G401 (cell line): ENCODE measurements at regions not wholly inside any gene's neighbourhood (a gene's known extent, or its start where the extent isn't known, plus 50 kb on each side); places are given as distances from the start of the nearest gene placed in this dataset.

Experiments
- DNase-seq: peaks from one replicate; pipeline ENCODE4 v3.0.0-alpha.2; 2015; ENCODE audit warnings: low spot score
- in situ Hi-C: cut with HindIII; loops from 2 replicates; pipeline ENCODE4 v1.10.0; 2016; ENCODE audit warnings: low sequenced_read_pairs, mixed read lengths

DNA sequence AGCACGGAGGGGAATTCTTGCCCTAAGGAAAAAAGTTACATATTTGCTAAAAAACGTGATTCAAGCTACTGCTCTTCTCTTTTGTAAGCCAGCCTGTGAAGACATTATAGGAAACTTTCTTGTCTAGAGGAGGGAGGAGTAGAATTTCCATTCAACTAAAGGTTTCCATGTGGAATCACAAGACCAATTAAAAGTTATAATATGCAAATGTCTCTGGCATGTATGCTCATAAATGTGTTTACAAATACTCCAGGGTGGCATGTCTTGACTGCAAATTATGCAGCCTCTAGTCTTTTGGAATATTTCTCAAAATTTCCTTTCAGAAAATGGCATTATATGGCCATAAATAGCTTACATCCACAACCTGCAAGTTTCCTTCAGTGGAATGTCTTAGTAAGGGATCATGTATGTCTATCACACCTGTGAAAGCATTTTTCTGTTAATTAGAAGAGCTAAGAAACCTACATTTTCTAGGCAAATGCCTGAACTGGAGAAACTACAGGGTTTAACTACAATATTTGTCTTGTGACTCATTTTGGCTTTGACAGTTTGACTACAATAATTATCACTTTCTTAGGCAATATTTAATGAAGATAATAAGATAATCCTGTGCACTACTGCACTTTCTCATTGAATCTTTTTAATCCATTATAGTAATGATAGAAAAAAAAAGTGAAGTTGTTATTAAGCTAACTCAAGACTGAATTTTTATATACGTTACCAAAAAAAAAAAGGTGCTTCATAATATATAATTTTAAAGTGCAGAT, 111.1 kb upstream of the C10orf90 start:
- in situ Hi-C loops: no loop called here
- DNase-seq: no peak

GRCh38 chr10:126783806-126784557, 113.5 kb upstream of the C10orf90 start:
- DNase-seq: no peak
- in situ Hi-C loops: no loop called here

DNA sequence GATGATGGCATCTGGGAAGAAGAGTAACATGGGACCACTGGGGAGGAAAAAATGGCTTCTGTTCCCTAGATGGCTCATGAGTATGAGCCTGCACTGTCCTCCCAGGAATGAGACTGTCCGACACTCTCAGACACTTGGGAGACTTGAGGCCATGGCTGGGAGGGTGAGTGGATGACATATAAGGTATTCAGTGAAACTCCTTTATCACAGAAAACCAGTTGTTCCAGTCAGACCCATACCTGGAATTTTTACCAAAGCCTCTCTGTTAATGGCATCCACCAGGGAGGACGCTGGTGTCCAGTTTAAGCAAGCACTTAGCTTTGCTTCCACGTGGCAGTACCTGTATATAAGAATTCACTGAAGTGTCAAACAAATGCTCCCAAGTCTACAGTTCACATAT, 116.7 kb upstream of the C10orf90 start:
- in situ Hi-C loops: no loop called here
- DNase-seq: no peak

GRCh38 chr10:126795318-126795717, 109.9 kb upstream of the DOCK1 start:
- no peak for DNase-seq
- in situ Hi-C loops: no loop called here

DNA sequence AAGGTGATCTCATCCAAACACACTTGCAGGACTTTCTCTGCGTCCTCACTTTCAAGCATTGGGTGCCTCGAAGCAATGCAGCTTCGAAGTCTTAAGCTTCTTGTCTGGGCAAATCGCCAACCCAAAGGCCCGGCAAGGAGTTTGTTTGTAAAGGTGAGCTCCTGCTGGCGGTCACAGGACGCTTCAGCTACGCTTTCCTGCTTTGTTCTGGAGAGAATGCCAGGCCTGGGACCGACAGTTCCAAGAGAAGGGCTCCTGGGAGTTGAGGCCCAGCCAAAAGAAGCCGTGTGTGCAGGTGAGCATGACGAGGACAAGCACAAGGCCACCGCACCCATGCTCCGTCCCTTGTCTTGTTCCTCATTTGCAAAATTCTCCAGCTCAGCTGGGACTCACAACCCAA, 106.6 kb upstream of the DOCK1 start:
- DNase-seq: no peak
- in situ Hi-C loops: no loop called here

GRCh38 chr10:126803394-126803793, 101.8 kb upstream of the DOCK1 start:
- in situ Hi-C loops: no loop called here
- DNase-seq: no peak

DNA sequence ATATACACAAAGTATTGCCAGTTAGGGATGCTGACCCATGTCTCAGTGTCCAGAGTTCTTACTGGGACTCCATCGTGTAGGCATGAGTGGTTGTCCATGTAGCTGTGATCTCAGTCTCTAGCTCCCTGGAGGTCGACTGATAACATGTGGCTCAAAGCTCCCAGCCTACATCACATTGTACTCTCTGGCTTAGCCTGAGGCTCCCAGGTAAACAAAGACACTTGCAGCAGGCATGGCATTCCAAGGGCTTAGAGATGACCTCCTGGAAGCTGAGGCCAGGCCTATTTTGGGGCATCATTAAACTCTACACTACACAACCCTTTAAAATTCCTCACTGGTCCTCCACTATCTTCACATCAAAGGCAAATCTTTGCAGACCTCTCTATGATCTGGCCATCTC, 100.8 kb upstream of the DOCK1 start:
- in situ Hi-C loops: no loop called here
- DNase-seq: no peak

DNA sequence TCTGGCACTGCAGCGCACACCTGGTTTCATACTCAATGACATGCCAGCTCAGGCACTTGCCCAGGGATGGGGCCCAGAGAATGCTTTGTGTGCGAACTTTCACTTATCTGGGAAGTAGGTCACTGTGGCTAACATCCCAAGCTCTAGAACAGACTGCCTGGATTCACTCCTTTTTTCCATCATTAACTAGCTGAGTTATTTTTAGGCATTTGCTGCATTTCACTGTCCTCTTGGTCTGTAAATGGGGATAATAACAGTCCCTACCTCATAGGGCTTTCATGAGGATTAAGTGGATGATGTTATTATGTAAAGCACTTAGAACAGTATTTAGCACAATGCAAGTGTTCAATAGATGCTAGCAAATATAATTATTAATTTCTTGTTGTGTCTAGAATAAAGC, 98.7 kb upstream of the DOCK1 start:
- in situ Hi-C loops: no loop called here
- no peak for DNase-seq

DNA sequence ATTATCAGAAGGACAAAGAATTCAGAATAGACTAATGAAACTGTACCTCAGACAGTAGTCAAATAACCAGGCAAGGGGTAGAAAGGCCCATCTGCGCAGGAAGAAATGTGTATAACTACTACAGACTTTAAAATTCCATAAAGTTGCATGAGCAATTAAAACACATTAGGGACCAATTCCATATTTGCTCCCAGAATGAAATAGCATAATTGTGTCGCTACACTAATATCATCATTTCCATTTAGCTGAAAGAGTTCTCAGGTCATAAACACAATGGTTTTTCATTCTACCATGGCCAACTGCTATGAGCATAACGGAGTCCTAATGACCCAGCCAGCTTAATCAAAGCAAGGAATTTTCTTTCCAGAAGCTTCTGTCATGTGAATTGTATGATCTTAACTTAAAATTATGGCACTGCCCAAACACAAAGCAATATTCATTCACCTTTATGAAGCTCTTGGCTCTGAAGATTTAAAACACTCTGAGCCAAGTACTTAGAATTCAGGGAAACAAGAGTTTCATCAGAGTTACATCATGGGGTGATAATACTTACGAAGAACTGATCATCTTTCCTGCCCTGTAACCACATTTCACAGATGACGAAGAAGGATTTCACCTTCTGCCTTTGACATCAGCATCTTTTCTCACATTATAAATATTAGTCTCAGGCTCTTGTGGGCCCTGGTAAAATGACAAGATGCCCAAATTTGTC, 98.1 kb upstream of the DOCK1 start:
- in situ Hi-C loops: no loop called here
- DNase-seq: no peak

GRCh38 chr10:126808103-126808502, 97.1 kb upstream of the DOCK1 start:
- no peak for DNase-seq
- in situ Hi-C loops: no loop called here

DNA sequence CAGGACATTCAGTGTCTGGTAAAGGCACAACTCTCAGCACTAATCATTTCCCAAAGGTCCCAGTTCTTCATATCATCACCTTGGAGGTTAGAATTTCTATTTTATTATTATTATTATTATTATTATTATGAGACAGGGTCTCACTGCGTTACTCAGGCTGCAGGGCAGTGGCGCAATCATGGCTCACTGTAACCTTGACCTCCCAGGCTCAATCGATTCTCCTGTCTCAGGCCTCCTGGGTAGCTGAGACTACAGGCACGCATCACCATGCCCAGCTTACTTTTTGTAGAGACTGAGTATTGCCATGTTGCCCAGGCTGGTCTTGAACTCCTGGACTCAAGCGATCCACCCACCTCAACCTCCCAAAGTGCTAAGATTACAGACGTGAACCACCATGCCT, 91.8 kb upstream of the DOCK1 start:
- in situ Hi-C loops: no loop called here

GRCh38 chr10:126833542-126833941, 71.7 kb upstream of the DOCK1 start:
- in situ Hi-C loops: no loop called here
- no peak for DNase-seq

More for the DNA sequence above, 91.8 kb upstream of the DOCK1 start:
- no peak for DNase-seq

GRCh38 chr10:126836009-126836408, 69.2 kb upstream of the DOCK1 start:
- in situ Hi-C loops: no loop called here
- no peak for DNase-seq

DNA sequence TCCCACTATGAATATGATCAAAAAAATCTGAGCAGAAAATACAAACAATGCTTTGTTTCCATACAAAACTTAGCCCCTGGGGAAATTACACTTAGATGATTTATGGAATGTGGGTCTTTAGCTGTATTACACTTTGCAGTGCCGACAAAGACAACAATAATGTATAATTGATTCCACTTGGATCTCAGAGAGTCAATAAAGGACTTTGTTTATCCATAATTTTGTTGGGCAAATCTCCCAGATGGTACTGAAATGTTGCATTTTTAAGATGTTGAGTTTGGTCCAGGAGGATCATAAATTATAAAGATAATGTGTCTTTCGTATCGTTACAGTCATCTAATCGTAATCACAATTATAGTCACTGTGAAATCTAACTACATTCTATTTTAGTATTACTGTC, 66.9 kb upstream of the DOCK1 start:
- DNase-seq: no peak
- in situ Hi-C loops: no loop called here

DNA sequence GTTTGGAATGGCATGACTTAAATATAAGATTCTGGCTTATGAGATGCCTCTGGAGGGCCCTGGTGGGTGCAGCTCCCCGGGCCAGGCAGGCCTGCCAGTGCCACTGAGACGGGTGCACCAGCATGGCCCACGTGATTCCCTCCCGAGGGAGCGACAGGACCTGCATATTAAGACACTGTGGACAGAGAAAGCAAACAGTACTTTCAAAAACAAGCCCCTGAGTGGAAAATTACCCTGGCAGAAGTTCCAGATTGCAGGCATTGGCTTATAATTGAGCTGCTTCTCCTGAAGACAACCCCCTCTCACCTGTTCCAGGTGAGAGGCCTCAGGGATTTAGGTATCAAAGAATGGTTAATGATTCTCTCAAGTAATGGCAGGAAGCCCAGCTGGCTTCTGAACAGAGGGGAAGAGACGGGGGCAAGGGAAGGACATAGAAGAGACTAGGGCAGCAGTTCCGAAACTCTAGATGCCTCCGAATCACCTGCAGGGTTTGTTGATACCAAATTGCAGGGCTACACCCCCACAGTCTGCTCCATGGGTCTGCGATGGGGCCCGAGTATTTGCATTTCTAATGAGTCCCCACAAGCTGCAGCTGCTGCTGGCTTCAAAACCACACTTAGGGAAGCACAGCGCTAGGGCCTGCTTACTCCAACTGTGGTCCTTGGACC, 66.0 kb upstream of the DOCK1 start:
- peak; percentile 44 for DNase-seq
- in situ Hi-C loops: no loop called here

GRCh38 chr10:126840576-126841135, 64.6 kb upstream of the DOCK1 start:
- DNase-seq: no peak
- in situ Hi-C loops: no loop called here

GRCh38 chr10:126841341-126841895, 63.8 kb upstream of the DOCK1 start:
- in situ Hi-C loops: no loop called here
- DNase-seq: no peak

- in situ Hi-C loops: no loop called here
- no peak for DNase-seq
Observed at GRCh38 chr10:126842356-126842755, 62.9 kb upstream of the DOCK1 start.

GRCh38 chr10:126842836-126843235, 62.4 kb upstream of the DOCK1 start:
- DNase-seq: no peak
- in situ Hi-C loops: no loop called here
